Transverse colon (tissue), 4 donors: ENCODE measurements at regions not wholly inside any gene's neighbourhood (a gene's known extent, or its start where the extent isn't known, plus 50 kb on each side); places are given as distances from the start of the nearest gene placed in this dataset.
A peak's percentile ranks its signal among the peaks of the same experiment; 100 is the strongest.
"Not testable (repeated sequence)": the region's sequence is repeated elsewhere in the genome, so short reads cannot be mapped to it uniquely, and the experiment has no call there.

Experiments used
- DNase-seq: peaks from one replicate; pipeline ENCODE4 v3.0.0-alpha.2; 2019
- H3K27ac ChIP-seq, 4 donors: fragments of 200-600 bp; sonication (generic); 2 replicates each; pipeline ENCODE4 v1.5.1; 2016 to 2018; ENCODE audit warnings: inconsistent platforms in 4 of 4
- H3K27me3 ChIP-seq: fragments of 200-600 bp; sonication (generic); 2 replicates; pipeline ENCODE4 v1.5.1; 2017; ENCODE audit warnings: inconsistent platforms
- H3K36me3 ChIP-seq, 4 donors: fragments of 200-600 bp; sonication (generic); 2 replicates each; pipeline ENCODE4 v1.5.1; 2017 to 2019; ENCODE audit warnings: inconsistent platforms in 4 of 4
- H3K4me1 ChIP-seq, 4 donors: fragments of 200-600 bp; sonication (generic); 2 replicates each; pipeline ENCODE4 v1.5.1; 2017 to 2020; ENCODE audit warnings: inconsistent platforms in 4 of 4
- H3K4me3 ChIP-seq, 4 donors: fragments of 200-600 bp; sonication (generic); 1 replicate in 1 of 4; 2 replicates in 3 of 4; pipeline versions ENCODE4 v1.5.1 to v1.6.1; 2017 to 2019; ENCODE audit warnings: inconsistent platforms in 4 of 4
- H3K9me3 ChIP-seq, 2 donors: fragments of 200-600 bp; sonication (generic); 2 replicates each; pipeline ENCODE4 v1.5.1; 2017 to 2019; ENCODE audit warnings: inconsistent platforms in 2 of 2
- WGBS, 2 donors: methylation state at CpG; one replicate each; pipeline ENCODE4 v1.1.5; 2018; ENCODE audit warnings: low coverage in 1 of 2; 5-methylcytosine and 5-hydroxymethylcytosine counted together
- in situ Hi-C, 4 donors: fragments of 200-750 bp; cut with MboI; loops; one replicate each; pipeline versions ENCODE4 v1.15.0 to v1.15.1; 2017; ENCODE audit warnings: low sequenced_read_pairs in 3 of 4, low pct_ligation_motif_present in 1 of 4, low pct_unique_long_range_greater_than_20kb in 1 of 4
- intact Hi-C: fragments of 100-400 bp; cut with DNase I; formaldehyde crosslinking; loops from one replicate; pipeline ENCODE4 v1.15.1; 2023; ENCODE audit warnings: low total_unique reads
- small RNA-seq, 4 donors: library from RNA; depleted of rRNA; stranded (forward); fragments of <200 nt; gene quantifications; one replicate each; pipeline ENCODE3, GENCODE V24; 2016

- H3K27ac ChIP-seq, H3K27me3 ChIP-seq, H3K9me3 ChIP-seq, H3K4me3 ChIP-seq, H3K36me3 ChIP-seq, in situ Hi-C loops, intact Hi-C loops, DNase-seq, H3K4me1 ChIP-seq: not testable (repeated sequence)
- WGBS, 2 donors = 86% methylated on average over 2 of the region's 2 CpGs; no CpG with 5 or more reads in 1 of the 2 donors
Measured at GRCh38 chr9:65223986-65224385, 61.0 kb downstream of the FOXD4L5 start.

GRCh38 chr9:65208834-65209233, 76.2 kb downstream of the FOXD4L5 start:
- H3K27ac ChIP-seq, H3K36me3 ChIP-seq, DNase-seq, H3K4me1 ChIP-seq, in situ Hi-C loops, intact Hi-C loops, H3K4me3 ChIP-seq, H3K9me3 ChIP-seq, H3K27me3 ChIP-seq: not testable (repeated sequence)

- not testable (repeated sequence) for DNase-seq
- no CpG with 5 or more reads among the region's 1 CpG for WGBS, 2 donors
Measured at GRCh38 chr9:65207273-65207672, 77.7 kb downstream of the FOXD4L5 start.

GRCh38 chr9:65205853-65206252, 79.2 kb downstream of the FOXD4L5 start:
- H3K4me3 ChIP-seq, H3K9me3 ChIP-seq, H3K4me1 ChIP-seq, in situ Hi-C loops, H3K27me3 ChIP-seq, DNase-seq, intact Hi-C loops, H3K27ac ChIP-seq, H3K36me3 ChIP-seq: not testable (repeated sequence)
- no CpG with 5 or more reads among the region's 1 CpG for WGBS, 2 donors

More at GRCh38 chr9:65207273-65207672, 77.7 kb downstream of the FOXD4L5 start:
- H3K27ac ChIP-seq, H3K4me1 ChIP-seq, H3K4me3 ChIP-seq, H3K27me3 ChIP-seq, intact Hi-C loops, H3K36me3 ChIP-seq, H3K9me3 ChIP-seq, in situ Hi-C loops: not testable (repeated sequence)

- H3K36me3 ChIP-seq, H3K9me3 ChIP-seq, DNase-seq, intact Hi-C loops, H3K4me3 ChIP-seq, H3K27me3 ChIP-seq, in situ Hi-C loops, H3K4me1 ChIP-seq, H3K27ac ChIP-seq: not testable (repeated sequence)
- 98 to 99% methylated on average over 29 to 61 of the region's 65 CpGs for WGBS, 2 donors
Measured at GRCh38 chr9:65195781-65196180, 89.2 kb downstream of the FOXD4L5 start.

- in situ Hi-C loops, intact Hi-C loops, H3K4me3 ChIP-seq, H3K27ac ChIP-seq, H3K9me3 ChIP-seq, H3K27me3 ChIP-seq, H3K36me3 ChIP-seq, H3K4me1 ChIP-seq: not testable (repeated sequence)
- DNase-seq = peak; percentile 54
- no CpG with 5 or more reads among the region's 9 CpGs for whole genome bisulfite sequencing, 2 donors
Measured at GRCh38 chr9:65155937-65156336, 129.1 kb downstream of the FOXD4L5 start.

Small RNA genes in the stretch of these regions (small RNA-seq; reads per million reads assigned to genes)
- gene AL512605.2 = 0 reads per million in 4 donors
